ENCODE measurements at regions not wholly inside any gene's neighbourhood (a gene's known extent, or its start where the extent isn't known, plus 50 kb on each side); places are given as distances from the start of the nearest gene placed in this dataset.

DNA sequence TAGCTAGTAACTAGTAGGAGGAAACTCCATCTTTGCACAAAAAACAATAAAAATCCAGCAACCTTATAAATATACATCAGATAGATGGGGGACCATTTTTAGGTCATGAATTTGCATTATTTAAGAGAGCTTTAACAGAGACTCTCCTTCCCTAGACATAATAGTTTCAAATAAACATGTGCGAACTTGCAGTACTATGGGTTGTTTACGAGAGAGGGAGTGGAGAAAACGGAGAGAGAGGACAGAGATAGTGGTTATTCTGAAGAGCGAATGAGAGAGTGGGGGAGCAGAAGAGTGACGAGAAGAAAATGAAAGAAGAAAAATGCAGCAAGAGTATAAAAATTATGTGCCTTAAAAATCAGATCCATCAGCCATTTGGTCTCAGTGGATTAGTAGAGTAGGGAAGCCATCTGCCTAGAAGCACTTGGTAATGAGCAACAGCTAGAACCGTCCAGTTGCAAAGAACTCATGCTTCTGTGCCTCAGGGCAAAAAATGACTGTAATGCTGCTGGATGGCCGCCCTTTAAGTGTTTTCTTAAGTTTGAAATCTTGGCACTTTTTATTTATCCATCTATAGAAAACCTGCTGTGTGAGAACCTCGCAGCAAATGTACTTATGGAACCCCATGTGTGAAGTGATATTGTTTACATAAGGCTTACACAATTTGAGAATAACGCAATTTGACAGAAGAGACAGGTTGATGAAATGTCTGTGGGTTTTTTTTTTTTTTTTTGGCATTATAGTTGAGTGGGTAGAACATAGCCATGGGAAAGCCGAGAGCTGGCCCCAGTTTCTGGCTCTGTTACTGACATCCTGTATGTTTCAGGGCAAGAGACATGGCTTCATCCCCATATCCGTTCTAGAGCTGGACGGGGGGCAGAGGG lies 95.6 kb upstream of the ZNF608 start:
- no peak for DNase-seq

DNA sequence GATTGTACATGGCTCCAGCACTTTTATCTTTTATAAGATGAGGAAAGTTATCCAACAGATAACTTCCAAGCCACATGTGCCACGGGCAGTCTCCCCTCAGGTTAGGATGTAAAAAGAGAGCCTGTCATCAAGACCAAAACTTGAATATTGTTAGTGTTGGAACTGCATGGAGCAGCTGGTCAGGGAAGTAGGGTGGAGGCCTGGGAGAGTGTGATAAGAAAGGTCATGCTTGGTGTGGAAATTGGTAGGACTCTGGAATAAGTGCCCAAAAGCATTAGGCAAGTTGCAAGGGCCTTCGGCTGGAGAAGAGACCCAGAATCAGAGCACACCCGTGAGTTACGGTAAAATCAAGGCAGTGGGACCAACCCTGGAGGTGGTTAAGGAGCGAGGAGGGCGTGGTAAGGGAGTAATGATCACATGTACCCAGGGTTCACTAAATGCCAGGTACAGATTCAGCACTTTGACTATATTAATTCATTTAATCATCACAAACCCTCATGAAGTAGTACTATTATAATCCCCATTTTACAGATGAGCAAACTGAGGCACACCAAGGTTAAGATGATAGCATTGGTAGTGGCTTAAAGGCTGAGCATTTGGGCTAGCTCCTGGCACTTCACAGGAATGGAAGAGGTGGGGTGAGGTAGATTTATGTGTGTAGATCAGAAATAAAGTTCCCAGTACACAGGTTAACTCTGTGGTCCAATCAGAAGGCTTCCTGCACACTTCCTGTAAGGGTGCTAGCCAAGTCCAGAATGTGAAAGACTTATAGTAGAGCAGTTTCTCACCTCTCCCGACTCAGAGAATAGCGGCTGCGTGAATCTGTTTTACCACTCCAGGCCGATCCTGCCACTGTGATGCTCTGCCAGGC lies 96.5 kb upstream of the ZNF608 start:
- DNase-seq, result no peak

DNA sequence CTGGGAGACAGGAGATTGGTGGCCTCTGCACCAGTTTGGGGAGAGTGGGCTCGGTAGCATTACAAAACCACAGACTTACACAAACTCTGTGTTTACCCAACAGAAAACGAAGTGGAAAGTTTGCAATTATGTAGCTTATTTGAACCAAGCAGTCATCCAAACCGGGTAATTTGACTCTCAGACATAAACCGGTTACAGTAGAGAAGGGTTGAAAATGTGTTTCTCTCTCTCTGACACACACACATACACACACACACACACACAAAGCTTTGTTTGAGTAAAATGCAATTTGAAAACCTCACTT lies 97.1 kb upstream of the ZNF608 start:
- DNase-seq, result no peak

DNA sequence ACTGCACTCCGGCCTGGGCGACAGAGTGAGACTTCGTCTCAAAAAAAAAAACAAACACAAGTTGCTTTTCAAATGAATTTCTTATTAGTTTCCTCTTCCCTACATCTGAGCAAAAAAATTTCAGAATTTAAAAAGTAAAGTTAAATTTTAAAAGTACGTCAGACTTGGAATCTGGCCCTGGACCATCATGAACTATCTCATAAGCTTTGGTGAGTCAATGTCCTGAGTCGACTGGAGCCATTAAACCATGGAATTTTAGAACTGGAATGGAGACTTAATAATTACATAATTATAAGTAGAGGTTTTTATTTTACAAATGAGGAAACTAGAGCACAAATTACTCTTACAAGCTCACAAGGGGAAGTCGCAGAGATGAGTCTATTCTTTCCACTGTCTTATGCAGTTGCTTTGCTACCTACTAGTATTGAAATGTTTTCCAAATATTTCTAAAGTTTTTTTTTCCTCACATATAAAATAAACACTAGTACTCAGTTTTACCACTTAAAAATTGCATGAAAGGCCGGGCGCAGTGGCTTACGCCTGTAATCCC lies 98.0 kb upstream of the ZNF608 start:
- no peak for DNase-seq

DNA sequence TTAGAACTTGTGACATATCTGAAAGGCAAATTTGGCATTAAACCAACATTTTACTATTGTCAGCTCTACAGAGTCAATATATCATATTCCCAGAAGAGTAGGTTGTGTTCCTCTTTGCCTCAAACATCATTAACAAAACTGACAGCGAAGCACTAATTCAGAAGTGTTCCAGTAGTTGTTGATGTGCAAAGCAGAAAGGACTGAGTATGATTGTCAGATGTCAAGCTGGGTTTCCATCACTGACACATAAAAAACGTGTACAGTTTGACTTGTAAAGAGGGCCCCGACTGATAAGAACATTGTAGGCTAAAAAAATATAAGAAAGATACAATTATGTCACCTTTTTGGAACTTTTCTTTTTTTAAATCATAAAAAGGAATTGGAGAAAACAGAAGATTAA lies 101.5 kb upstream of the ZNF608 start:
- DNase-seq, result no peak

DNA sequence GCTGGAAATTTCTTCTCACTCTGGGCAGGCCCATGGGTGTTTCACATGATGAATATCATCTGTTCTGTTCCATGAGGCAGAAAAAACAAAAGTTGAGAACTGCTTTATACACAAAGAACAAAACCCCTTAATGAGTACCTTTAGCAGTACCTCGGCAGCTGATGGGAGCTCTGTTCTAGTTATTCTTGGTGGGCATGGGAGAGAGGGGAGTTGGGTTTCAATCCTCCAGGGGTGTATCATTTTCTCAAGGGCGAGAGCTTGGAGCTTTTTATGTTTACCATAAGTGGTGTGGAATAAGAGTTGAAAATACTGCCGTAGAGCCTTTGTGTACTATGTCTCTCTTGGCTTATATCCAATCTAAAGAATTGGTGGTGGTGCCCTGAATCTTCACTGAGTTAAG lies 103.3 kb upstream of the ZNF608 start:
- DNase-seq, result no peak

DNA sequence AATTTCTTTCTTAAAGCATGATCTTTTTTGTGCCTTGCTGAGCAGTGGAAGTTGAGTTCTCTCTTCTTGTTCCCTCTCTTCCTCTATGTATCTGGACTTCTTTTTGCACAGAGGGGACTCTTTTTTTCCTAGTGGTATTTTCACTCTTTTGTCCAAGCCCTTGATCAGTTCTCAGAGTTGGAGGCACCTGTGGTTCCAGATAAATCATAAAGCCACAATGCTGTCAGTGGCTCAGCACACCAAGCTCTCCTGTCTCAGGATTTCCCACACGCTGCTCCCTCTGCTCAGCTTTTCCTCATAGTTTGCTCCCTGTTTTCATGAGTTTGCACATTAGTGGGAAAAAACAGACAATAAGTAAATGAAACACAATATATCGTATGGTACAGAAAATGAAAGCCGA lies 110.3 kb upstream of the ZNF608 start:
- DNase-seq, result no peak

DNA sequence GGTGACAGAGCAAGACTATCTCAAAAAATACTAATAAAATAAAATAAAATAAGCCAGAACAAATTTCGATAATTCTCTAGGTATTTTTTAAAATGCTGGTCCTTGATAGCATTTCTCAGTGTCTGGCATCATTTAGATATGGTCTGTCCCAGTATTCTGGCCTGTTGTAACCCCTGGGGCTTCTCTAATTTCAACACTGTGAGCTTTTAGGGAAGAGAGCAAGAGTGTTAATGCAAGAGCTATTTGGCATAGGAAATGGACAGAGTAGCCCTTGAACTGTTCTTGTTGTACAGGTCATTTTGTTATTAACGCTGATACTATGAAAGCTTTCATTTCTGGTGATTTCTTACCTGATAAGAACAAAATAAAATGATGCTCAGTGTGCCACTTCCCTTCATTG lies 112.2 kb upstream of the ZNF608 start:
- no peak for DNase-seq

DNA sequence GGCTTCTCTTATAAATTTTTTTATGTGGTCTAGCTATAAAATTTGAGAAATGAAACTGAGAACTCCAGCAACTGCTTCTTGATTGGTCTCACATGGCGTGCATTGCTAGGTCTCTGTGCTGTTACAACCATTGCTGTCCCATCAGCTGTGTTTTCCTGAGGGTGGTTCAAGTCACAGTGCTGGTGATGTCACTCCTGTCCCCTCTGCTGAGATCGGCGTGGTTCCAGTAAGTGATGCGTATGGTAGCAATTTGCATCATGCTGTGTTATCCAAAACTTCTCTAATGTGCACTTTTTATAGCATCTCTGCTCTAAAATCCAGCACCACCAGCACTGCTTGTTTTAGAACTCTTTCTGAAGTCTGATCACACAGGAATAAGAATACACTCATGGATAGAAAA lies 112.6 kb upstream of the ZNF608 start:
- DNase-seq, result no peak

DNA sequence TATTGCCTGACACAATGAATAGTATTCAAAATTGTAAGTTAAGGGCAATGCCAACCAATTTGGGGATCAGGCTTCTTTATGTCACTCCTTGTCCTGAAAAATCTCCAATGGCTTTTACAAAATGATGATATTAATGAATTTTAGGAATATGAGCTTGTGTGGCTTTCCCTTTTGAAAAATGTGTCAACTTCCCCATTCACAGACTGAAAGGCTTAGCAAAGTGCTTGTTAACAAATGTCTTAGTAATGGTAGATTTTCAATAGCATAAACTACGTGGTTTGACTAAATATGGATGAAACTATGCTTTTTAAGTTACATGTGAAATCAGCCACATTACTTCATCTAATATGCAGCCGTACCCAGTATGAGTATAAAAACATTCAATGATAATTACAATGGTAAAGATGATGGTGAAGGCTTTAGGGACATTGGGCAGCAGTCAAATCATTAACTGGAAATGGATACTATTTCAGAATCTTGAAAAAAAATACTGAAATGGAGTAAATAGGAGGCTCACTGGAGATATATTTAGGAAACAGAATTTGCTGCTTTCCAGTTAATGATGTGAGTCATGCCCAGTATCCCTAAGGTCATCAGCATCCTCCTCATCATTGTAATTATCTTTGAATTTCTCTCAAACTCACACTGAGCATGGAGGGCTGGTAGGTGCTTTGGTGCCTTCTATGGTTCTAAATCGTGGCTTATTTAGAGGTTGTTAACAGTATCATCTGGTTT lies 113.3 kb upstream of the ZNF608 start:
- DNase-seq, result no peak

DNA sequence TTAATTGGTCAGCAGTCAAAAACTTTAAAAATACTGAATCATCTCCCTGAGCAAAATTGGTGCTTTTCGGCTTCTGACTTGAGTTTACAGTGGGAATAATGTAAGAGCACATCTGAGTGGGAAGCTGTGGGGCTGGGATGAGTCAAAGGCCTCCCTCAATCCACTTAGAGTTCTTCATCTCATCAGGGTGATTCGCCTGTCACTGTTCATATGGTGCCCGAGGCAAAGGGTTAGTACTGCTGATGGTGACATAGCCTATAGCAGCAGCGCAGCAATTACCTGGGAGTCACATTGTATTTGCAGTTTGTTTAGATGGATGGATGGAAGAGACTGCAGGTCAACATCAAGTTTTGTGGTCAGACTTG lies 113.8 kb upstream of the ZNF608 start:
- no peak for DNase-seq

DNA sequence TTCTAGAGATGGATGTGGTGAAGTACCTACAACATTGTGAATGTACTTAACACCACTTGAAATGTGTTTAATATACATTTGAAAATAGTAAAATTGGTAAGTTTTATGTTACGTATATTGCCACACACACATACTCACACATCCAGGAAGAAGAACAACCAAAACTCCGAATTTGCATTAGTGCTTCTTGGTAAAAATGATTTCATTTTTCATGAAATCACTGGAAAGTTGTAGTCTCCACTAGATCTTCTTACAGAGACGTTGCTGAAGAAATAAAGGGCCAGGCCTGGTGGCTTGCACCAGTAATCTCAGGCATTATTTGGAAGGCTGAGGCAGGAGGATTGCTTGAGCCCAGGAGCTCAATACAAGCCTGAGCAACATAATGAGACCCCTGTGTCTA lies 118.6 kb upstream of the ZNF608 start:
- DNase-seq, result no peak

DNA sequence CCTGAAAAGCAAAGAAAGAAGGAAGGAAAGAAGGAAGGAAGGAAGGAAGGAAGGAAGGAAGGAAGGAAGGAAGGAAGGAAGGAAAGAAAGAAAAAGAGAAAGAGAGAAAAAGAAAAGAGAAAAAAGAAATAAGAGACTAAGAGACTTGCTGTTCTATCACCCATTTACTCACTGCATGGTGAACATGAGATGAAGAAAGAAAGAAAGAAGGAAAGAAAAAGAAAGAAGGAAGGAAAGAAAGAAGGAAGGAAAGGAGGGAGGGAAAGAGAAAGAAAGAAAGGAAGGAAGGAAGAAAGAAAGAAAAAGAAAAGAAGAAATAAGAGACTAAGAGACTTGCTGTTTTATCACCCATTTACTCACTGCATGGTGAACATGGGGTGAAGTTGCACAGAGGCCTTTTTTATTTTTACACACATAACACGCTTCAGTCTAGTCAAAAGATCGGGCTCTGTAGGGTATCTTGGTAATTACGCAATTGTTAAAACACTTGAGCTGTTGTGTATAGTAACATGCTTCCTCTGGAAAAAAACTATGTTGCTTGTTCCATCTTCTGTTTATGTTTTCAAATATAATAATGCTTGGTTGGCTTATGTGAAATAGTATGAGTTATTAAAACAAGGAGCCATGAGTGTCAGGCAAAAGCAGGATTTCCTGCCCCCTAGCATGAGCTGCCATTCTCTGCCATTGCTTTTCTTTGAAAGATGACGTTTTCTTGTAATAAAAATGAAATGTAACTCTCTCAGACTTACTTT lies 119.3 kb upstream of the ZNF608 start:
- no peak for DNase-seq

DNA sequence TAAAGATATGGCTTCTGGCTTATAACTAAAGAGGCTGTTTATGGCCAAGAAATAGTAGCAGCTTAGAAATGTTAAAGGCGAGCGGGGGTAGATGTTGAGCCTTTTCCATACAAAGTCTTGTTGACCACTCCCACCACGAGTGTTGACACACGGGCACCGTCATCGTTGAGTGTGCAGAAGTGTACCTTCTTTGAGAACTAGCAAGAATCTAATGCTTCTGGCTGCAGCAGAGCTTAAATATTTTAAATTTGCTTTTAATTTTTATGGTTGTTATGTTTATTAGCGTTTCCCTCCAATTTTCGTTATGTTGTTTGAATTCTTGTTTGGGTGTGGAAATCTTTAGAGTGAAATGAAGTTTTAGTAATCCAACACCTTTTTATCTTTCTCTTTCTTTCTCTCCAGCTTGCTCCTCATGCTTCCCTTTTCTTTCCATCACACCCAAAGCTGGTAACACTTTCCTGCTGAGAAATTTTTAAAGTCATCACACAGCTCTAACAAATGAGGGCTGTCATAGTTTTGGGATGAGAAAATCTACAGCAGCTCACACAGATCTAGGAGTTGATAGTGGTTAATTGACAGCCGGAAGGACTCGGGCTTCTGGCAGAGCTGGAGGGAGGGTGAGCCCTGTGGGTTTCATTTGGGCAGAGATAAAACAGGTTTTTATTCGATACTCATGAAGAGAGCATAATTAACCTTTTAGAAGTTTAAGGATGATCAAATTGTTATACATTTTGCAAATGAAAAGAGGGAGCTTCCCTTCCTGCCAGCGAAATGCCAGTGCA lies 120.1 kb upstream of the ZNF608 start:
- no peak for DNase-seq

DNA sequence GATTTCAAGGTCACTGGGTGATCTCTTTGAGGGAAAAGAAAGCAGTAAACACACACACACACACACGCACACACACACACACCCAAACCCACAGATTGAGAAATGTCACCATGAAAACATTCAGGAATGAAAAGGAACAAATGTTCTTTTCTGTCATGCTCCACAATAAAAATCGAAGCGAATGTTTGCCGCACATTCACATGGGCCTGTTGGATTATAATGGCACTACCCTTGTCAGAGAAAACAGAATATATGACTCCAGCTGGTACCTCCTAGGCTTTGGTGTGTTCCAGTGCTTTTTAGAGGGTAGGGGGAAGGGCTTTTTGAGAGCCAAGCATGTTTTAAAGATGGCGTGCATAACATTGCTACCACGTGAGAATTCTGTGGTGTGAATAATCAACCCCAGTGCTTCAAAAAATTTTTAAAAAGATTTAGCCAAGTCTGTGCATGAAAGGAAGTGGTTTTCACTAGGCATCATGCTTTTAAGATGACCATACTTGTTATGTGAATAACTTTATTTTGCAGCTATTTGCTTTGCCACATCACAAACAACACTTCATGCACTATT lies 120.8 kb upstream of the ZNF608 start:
- no peak for DNase-seq

DNA sequence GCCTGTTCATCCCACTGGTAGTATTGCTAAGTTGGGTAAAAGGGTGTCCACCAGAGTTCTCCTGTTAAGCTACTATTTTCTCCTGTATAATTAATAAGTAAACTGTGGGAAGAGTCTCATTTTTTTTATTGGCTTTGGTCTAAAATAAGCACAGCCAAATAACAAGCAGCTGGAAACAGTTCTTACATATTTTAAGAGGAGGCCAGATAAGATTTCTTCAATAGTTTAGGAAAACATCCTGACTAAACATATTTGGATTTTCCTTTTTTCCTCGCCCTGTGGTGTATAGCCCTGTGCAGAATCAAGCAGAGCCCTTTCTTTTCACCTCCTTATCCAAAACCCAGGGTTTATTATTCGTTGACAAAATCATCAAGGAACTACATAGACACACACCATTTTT lies 122.2 kb upstream of the ZNF608 start:
- no peak for DNase-seq

DNA sequence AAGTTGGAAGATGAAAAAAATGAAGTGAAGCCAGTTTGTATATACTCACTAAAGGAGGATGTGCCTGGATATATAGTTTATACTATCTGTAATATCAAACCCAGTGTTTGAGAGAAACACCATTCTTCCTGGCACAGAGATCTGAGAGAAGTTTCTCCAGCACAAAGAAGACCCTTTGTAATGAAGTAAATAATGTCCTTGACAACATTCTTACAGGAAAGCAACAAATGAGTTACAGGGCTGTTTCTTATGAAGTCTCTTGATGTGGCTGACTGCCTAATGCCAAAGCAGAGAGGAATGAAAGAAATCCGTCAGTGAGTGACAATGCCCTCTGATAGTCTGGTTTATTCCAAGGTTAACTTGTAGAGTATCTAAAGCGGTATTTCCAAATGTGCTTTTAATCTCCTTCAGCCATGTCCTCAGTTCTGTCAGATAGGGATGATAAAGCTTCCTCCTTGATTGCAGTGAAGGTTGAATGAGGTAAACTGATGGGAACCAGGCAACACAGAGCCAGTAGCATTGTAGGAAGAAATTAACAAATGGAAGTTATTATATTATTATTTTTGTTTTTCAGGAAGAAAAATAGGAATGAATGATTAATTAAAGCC lies 123.1 kb upstream of the ZNF608 start:
- no peak for DNase-seq

DNA sequence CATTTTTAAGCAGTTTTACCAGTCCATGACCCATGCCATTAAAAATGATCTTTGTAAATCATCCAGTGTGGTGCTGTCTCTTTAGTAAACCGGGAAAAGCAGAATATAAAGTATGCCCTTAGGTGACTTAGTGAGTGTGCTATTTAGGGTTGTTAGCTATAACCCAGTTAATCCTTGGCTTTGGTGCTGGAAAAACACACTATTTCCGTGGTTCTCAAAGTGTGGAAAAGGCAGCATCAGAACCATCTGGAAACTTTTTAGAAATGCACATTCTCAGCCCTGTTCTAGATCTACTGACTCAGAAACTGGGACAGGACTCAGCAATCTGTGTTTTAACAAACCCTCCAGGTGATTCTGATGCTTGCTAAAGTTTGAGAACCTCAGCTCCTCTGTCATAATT lies 123.6 kb upstream of the ZNF608 start:
- DNase-seq, result no peak

DNA sequence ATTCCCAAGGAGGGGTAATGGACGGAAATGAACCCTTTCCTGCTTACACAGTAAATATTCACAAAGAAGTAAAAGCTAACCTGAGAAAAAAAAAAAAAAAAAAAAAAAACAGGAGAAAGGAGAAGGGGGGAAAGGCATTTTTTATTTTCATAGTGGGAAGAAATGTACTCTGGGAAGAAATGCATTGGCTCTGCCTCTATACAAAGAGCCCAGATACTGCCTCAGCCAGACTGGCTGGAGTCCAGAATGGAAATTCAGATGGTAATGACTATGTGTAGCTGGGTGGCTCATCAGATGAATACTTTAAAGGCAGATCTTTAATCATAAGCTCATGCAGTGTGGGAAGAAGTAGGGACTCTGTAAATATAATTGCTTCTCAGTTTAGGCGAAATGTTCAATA lies 124.9 kb upstream of the ZNF608 start:
- no peak for DNase-seq

DNA sequence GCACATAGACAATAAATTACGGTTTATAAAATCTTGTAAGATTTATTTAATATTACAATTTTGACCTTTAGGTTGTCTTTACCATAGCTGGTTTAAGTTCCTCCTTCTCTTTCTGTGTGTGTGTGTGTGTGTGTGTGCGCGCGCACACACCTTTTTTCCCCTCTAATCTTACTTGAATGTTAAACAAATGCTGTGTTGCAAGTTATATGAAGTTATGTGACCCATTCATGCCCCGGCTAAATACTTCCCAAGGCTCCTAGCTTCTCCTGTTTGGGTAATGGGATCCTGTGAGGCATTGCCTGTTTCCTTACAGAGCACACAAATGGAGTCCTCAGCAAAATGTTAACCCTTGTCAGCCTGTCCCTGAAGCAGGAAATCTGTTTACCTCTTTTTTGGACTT lies 125.6 kb upstream of the ZNF608 start:
- no peak for DNase-seq

DNA sequence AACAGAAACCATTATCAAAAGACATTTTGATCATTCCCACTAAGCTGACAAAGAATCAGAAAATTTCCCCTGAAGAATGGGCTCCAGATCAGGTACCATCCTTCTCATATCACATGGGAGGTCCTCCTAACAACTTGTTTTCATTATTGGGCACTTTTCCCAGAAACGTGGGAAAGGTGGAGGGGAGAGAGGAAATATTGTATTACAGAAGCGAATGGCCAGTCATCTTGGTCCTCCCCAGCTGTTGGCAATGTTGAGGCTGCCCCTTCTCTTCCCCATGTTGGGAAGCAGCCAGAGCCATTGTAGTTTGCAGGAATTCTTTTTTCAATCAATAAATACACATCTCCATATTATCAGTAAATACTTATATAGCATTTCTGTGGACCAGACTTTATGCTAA lies 126.2 kb upstream of the ZNF608 start:
- DNase-seq, result no peak

Data from effector CD4-positive, alpha-beta T cell (primary cell).